GM23248 (cell line): ENCODE measurements at regions not wholly inside any gene's neighbourhood (a gene's known extent, or its start where the extent isn't known, plus 50 kb on each side); places are given as distances from the start of the nearest gene placed in this dataset.
"Not testable (repeated sequence)": the region's sequence is repeated elsewhere in the genome, so short reads cannot be mapped to it uniquely, and the experiment has no call there.

ENCODE experiments used
- EZH2 ChIP-seq: fragments of 200-600 bp; sonication (generic); IDR thresholded peaks from 2 replicates; pipeline ENCODE4 v1.6.1; 2018; ENCODE audit warnings: antibody characterized with exemption, mild to moderate bottlenecking; ENCODE audit not compliant: insufficient read depth, poor library complexity, severe bottlenecking
- EZH2phosphoT487 ChIP-seq: fragments of 200-600 bp; sonication (generic); IDR thresholded peaks from 2 replicates; pipeline ENCODE4 v1.6.1; 2018; ENCODE audit warnings: antibody characterized with exemption, moderate library complexity, mild to moderate bottlenecking, low read depth; ENCODE audit not compliant: insufficient read depth

DNA sequence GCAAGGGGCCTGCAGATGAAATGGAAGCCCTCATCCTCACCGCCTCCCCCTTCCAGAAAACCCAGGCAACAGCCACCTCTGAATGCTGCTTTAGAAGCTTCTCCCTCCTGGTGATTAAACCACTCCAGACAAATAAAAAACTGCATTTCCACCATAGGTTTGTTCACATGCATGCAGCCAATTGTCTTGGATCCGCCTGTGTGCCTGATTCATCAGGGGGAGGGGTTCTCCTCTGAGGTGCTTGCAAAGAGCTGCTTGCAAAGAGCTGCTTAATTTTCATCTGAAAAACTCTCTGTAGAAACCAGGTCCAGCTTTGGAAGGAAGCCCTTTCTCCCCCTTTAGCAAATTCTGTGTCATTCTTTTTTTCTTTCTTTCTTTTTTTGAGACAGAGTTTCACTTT is 100.6 kb downstream of the DEFB131A start:
- not testable (repeated sequence) for TF ChIP-seq EZH2phosphoT487, EZH2
